Omental fat pad (tissue), 3 donors: ENCODE measurements at regions not wholly inside any gene's neighbourhood (a gene's known extent, or its start where the extent isn't known, plus 50 kb on each side); places are given as distances from the start of the nearest gene placed in this dataset.

ENCODE experiments used
- ATAC-seq: fragments of 150-250 bp; one replicate; pipeline ENCODE4 v1.9.1; 2016; ENCODE audit warnings: mild to moderate bottlenecking, moderate library complexity; ENCODE audit not compliant: low FRiP score
- DNase-seq: peaks from one replicate; pipeline ENCODE4 v3.0.0-alpha.2; 2019; ENCODE audit warnings: low spot score
- CTCF ChIP-seq, 3 donors: fragments of 450-650 bp; IDR thresholded peaks; one replicate each; pipeline ENCODE4 v1.5.1; 2016 to 2017; ENCODE audit warnings: antibody characterized with exemption in 3 of 3, mild to moderate bottlenecking in 3 of 3, moderate library complexity in 2 of 3

GRCh38 chr6:2471472-2471871, 226.1 kb upstream of the GMDS start:
- no peak for DNase-seq
- ATAC-seq = no peak
- TF ChIP-seq CTCF (IDR thresholded peaks at IDR 0.05) = no peak

- TF ChIP-seq CTCF (IDR thresholded peaks at IDR 0.05) = no peak
- ATAC-seq (no peak), DNase-seq (no peak)
Measured at GRCh38 chr6:2469428-2469827, 224.0 kb upstream of the GMDS start.

- no peak for ATAC-seq
- DNase-seq = no peak
- TF ChIP-seq CTCF (IDR thresholded peaks at IDR 0.05) = no peak
Measured at GRCh38 chr6:2468601-2468955, 223.2 kb upstream of the GMDS start.

GRCh38 chr6:2467929-2468600, 222.7 kb upstream of the GMDS start:
- ATAC-seq = no peak
- DNase-seq = no peak
- no peak for TF ChIP-seq CTCF (IDR thresholded peaks at IDR 0.05)

- ATAC-seq = no peak
- TF ChIP-seq CTCF (IDR thresholded peaks at IDR 0.05) = no peak
- DNase-seq = no peak
Measured at GRCh38 chr6:2465336-2465735, 219.9 kb upstream of the GMDS start.

- DNase-seq (no peak), ATAC-seq (no peak)
- no peak for TF ChIP-seq CTCF (IDR thresholded peaks at IDR 0.05)
Measured at GRCh38 chr6:2464641-2465040, 219.2 kb upstream of the GMDS start.

- no peak for TF ChIP-seq CTCF (IDR thresholded peaks at IDR 0.05)
- no peak for DNase-seq
- no peak for ATAC-seq
Measured at GRCh38 chr6:2462831-2463230, 217.4 kb upstream of the GMDS start.
